ENCODE measurements at regions not wholly inside any gene's neighbourhood (a gene's known extent, or its start where the extent isn't known, plus 50 kb on each side); places are given as distances from the start of the nearest gene placed in this dataset.

DNA sequence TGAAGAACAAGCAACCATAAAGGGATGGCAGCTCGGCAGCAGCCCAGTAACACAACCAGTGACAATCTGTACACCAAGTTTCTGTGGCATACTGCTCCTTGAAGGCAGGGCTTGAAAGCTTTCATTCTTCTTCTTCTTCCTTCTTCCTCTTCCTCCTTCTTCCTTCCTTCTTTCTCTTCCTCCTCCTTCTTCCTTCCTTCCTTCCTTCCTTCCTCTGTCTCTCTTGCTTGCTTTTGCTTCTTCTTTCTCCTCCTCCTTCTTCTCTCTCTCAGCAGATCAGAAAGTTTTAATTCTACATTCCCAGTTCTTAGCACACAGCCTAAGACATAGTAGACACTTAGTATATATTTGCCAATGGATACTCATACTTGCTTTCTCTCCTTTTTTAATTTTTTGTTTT is 95.9 kb downstream of the GLUL start:
- no peak for DNase-seq (ENCODE audit: low read depth in 1 of 2, low spot score in 1 of 2)

DNA sequence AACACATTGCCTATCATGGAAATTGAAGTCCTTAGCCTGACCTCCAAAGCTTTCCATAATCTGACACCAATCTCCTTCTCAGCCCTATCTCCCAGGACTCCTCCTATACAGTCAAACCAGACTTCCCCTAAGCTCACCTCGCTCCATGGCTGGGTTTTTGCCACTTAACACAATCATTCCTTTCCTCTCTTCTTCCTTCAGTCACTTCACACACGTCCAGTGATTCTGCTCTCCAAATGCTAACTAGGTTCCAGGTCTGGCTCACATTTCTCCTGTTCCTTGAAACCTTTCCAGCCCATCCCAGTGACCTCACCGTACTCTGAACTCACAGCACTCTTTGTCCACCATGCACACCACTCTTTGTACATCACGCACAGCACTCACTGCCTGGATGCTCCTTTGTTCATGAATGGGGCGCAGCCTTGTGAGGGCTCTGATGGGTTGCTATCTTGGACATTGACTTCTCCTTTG is 98.4 kb downstream of the GLUL start:
- no peak for DNase-seq (ENCODE audit: low read depth in 1 of 2, low spot score in 1 of 2)

DNA sequence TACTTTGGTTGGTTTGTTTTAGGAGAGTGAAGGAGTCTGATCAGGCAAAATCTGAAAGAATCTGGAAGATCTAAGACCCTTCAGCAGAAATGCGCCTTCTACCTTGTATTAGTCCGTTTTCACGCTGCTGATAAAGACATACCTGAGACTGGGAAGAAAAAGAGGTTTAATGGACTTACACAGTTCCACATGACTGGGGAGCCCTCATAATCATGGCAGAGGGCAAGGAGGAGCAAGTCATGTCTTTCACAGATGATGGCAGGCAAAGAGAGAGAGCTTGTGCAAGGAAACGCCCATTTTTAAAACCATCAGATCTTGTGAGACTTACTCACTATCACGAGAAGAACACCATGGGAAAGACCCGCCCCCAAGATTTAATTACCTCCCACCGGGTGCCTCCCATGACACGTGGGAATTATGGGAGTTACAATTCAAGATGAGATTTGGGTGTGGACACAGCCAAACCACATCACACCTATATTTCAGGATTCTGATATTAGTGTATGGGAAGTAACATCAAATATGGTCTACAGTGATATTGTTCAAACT is 99.3 kb downstream of the GLUL start:
- DNase-seq (ENCODE audit: low read depth in 1 of 2, low spot score in 1 of 2): no peak

DNA sequence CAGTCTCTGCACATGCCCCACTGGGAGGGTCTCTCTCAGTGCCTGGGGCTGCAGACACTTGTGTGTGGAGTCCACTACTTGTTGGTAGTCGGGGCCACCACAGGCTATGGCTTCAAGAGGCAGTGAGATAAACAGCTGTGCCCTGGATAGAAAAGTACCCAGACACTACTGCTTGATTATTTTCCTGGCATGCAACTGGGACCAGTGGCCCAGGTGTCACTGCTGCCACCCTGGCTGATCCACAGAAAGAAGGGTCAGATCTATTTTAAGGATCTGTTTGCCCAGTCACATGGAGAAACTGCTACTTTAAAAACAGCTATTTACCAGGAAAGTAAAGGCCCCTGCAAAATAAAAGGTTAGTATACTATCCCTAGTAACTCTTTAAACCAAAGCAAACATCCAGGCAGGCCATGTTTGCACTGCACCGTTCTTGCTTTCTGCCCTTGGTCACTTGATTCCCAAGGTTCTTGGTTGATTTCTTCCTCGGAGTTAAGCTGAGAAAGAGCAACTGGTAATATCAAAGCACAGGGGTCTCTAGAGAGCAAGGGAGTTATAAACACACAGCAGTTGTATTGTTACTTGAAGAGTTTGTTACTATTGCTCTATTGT is 99.9 kb downstream of the GLUL start:
- DNase-seq (ENCODE audit: low read depth in 1 of 2, low spot score in 1 of 2): no peak

DNA sequence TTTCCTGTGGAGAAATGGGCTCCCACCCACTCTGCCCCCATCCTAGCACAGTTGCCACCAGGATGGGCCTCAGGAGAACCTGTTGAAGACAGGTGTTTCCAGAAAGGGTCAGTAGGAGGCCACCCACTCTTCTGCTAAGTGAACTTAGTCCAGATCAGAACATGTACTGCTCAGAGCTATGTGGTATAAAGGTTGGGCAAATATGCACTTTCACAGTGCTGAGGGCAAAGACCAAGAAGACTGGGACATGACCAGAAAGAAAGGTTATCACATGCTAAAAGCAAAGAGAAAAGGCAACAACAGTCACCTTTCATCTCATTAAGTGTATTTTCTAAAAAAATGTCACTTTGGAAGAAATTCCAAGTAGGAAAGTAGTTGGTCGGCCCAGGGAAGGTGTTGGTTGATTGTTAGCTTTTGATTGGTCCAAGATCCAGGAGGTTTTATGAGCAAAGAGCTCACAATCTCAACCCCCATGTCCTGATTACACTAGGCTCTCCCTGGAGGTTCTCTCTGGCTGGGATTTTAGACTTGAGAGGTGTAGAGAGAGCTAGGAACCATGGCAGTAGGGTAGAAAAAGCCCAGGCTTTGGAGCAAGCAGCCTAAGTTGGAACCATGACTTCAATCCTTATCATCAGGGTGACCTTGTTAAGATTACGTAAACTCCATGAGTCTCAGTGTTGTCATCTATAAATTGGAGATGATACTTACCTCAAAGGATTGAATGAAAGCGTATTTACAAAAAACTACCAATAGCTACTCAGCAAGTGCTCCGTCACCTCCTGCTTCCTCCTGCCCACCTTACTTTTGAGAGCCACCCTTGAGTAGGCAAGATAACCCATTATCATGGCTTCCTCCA is 102.6 kb downstream of the GLUL start:
- DNase-seq (ENCODE audit: low read depth in 1 of 2, low spot score in 1 of 2): no peak

DNA sequence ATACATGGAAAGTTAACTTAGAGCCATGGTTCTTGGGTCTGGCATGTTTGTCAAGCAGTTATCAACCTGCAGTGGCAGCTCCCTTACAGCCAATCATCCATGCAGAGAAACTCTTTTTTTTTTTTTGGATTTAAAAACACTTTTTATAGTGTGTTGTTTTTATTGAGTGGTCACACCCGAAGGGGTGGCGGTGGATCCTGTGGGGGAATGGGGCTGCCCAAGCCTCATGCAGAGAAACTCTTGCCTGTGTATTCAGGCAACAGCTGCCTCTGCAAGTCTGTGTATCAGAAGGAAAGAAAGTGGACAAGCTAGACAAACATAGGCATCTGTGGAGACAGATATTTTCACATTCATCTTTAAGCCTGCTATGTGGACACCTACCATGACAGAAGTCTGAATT is 104.8 kb downstream of the GLUL start:
- DNase-seq (ENCODE audit: low read depth in 1 of 2, low spot score in 1 of 2): no peak

DNA sequence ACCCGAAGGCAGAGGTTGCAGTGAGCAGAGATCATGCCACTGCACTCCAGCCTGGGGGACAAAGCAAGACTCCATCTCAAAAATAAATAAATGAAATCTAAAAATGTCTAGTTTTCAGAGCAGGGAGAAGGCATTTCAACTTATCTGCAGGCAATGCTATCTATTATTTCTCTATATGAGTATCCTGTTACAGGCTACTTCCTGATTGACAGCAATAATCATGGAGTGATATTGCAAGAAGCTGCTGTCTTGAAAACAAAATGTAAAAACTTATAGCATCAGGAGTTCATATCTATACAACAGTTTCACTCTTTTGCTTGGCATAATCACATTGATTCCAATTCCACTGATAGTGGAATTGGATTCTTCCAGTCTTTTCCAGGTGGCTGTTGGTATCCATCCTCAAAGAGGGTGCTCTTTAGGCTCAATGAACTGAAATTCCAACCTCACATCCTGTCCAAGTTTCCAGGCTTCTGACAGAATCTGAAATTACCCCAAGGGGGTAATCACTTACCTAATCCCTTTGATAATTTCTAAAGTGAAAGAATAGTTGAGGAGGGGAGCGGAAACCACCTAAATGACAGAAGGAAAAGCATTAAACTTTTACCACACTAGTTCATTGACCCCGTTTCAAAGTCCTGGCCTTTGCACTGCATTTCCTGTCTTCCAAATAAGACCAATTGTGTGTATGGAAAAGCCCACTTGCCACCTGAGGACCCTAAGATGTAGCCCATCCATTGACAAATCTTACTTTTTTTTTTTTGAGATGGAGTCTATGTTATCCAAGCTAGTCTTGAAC is 107.6 kb downstream of the GLUL start:
- DNase-seq (ENCODE audit: low read depth in 1 of 2, low spot score in 1 of 2): no peak

DNA sequence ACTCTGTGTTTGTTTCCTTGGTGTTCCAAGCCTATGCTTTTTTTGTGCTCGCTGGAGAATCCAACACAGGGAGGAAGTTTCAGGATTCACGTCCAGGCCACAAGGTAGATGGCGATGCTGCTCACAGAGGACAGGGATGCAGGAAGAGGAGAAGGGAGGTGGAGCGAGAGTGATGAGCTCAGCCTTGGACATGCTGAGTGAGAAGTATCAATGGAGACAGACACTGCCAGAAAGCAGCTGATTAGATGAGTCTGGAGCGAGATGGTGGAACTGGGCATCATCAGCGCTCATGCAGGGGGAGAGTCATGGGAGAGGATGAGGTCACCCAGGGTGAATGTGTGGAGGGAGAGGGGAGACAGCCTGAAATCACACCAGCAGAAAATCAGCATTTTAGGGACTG is 110.0 kb downstream of the GLUL start:
- no peak for DNase-seq (ENCODE audit: low read depth in 1 of 2, low spot score in 1 of 2)

DNA sequence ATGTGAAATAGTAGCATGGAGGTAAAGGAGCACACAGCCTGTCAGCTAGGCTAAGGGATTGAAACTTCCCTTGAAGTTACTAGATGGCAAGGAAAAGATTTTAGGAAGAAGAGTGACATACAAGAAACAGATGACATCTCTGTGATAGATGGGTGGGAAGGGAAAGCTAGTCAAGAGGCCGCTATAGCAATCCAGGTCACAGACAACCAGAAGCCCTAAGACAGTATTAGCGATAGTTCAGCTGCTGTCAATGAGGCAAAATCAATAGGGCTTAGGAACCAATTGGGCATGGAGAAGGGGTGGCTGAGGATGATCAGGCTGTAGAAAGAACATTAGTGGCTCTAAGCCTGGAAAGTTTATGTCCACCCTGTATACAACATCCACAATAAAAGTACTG is 111.1 kb downstream of the GLUL start:
- DNase-seq (ENCODE audit: low read depth in 1 of 2, low spot score in 1 of 2): no peak

DNA sequence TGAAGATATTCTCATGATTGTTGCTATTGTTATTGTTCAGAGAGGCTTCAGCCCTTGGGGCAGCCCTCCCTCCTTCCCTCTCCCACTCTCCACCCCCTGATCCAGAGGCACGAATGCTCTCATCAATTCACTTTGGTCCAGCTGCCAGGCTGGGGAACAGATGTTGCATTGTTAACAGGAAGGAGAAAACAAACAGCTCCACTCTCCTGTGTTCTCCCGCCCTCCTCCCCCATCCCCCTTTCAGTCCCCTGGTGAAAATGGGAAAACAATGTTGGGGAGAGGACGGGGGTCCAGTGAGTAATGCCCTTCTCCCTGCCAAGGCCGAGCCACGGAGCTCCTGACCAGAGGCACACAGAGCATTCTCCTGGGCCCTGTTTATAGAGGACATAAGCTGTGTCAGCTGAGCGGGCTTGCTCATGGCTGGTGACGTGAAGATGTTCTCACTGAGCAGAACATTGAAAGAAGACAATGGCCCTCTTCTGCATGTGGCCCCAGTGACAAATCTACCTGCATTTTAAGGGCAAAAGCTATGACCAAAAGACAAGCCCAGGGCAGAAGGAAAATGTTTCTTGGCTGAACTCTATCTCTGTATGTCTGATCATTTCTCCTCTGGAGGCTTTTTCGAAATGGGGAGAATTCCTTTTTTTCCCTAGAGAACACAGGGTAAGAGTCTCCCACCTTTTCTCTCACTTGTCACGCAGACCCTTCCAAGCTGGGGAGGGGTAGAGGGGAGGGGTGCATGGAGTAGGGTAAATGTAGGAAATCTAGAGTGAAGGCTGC is 111.7 kb downstream of the GLUL start:
- no peak for DNase-seq (ENCODE audit: low read depth in 1 of 2, low spot score in 1 of 2)

DNA sequence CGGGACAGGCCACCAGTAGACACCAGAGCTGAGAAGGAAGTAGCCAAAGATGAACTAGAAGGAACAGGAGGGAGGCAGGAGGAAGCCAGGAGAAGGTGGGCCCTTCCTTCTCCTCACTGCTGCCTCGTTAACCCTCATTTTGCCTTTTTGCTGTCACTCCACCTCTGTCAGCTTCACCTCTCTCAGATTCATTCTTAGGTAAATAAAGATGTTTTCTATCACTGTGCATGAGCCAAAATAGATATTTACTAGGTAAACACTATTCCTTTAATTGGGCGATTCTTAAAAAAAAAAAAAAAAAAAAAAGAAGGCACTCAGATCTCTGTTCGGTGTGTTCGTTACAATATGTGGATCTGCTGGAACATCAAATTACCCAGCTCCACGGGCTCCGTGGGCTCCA is 112.3 kb downstream of the GLUL start:
- no peak for DNase-seq (ENCODE audit: low read depth in 1 of 2, low spot score in 1 of 2)

DNA sequence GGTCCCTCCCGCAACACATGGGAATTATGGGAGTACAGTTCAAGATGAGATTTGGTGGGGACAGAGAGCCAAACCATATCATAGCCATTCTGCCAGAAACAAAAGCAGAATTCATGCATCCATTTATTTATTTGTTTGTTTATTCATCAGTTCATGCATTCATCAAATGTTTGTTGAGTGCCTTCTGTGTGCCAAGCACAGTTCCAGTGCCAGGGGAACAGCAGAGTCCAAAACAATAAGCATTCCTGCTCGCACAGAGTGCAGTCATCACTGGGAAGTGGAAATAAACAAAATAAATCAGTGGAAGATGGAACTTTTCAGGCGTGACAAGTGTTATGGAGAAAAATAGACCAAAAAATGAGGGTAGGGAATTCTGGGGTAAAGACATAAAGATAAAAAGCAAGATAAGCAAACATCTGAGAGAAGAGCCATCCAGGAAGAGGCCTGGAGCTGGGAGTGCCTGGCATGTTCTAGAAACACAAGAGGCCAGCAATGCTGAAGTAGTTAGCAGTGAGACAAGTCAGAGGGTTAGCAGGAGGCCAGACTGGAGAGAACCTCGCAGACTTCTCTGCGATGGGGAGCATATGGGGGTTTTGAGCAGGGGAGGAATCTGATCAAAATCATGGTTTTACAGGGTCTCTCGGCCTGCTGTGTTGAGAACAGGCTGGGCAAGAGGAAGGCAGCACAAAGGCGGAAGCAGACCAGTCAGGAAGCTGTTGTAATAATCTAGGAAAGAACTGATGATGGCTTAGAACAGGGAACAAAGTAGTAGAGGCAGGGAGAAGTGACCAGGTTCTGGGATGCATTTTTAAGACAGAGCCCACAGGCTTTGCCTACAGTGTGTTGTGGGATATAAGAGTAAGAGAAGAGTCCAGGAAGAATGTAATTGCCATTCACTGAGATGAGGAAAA is 113.2 kb downstream of the GLUL start:
- DNase-seq (ENCODE audit: low read depth in 1 of 2, low spot score in 1 of 2): no peak

DNA sequence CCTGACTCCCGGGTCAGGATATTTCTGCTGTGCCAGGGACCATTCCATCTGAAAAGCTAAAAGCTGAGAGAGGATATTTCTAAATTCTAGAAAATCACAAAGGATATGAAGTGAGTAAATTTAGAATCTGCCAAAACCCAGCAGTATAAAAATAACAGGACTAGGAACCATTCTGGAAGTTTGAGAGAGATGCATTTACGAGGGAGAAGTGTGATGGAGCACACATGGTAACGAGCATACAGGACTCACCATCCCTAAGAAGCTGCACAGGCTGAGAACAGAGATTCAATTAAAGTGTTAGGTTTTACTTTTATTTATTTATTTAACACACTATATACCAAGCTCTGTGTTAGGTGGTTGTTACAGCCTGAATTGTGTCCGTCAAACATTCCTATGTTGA is 116.3 kb downstream of the GLUL start:
- no peak for DNase-seq (ENCODE audit: low read depth in 1 of 2, low spot score in 1 of 2)

DNA sequence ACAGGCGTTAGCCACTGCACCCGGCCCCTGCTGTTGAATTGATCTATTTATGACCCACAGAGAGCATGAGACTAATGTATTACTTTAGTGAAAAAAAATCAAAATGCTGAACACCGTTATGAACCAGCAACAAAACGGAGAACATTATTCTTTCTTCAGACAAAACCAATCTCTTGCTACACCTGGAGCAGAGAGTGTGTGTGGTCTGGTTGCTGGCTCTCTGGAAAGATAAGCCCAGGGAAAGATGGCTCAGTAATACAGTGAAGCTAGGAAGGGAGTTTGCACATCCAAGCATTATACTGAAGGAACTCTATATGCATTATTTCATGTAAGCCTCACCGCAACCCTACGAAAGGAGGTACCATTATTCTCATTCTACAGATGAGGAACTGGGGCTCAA is 117.0 kb downstream of the GLUL start:
- no peak for DNase-seq (ENCODE audit: low read depth in 1 of 2, low spot score in 1 of 2)

DNA sequence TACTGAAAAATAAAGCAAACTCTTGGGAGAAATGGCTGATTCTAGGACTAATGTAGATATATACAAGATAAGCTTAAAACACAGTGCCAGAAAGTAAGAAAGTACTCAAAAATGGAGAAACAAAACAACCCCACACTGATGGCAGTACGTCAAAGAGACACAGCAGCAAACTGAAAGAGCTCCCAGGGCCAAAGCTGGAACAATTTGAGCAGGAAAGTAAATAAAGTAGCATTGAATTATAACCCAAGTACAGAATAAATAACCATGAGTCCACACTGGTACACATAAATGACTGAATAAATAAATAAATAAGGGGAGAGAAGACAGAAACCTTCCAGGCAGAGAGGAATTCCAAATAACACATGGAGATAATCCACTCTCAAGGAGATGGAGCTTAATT is 120.9 kb downstream of the GLUL start:
- no peak for DNase-seq (ENCODE audit: low read depth in 1 of 2, low spot score in 1 of 2)

DNA sequence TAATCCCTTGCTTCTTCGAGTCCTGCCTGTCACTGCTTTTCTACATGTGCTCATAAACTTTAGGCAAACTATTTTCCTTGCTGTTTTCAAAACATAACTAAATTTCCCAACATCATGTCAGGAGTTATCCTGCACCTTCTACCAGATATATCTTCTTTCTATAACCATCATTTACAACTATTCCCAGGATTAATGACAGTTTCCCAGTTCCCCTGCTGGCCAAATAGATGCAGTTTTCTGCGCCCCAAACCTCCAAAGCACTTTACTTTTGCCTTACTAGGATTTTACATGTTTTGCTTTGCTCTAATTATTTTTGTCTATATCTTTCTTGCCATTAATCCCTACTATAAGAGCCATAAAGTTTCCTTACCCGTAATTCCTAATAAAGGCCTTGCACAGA is 122.5 kb downstream of the GLUL start:
- DNase-seq (ENCODE audit: low read depth in 1 of 2, low spot score in 1 of 2): no peak

DNA sequence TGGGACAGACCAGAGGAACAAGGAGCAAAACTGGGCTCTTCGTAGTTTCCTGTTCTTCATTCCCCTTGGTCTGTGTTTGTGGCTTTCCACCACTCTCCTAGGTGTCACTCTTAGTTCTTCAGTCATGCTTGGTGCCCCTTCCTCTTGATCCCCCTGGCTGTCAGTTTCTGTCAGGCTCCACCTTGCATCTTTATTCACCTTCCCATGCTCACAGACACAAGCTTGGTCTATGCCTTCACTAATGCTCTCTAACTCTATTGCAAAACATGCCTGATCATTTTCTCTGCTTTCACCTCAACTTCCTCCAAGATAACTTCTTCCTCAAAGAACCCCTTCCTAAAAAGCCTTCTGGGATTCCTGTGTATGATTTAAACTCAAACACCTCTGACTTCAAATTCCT is 122.9 kb downstream of the GLUL start:
- DNase-seq (ENCODE audit: low read depth in 1 of 2, low spot score in 1 of 2): no peak

DNA sequence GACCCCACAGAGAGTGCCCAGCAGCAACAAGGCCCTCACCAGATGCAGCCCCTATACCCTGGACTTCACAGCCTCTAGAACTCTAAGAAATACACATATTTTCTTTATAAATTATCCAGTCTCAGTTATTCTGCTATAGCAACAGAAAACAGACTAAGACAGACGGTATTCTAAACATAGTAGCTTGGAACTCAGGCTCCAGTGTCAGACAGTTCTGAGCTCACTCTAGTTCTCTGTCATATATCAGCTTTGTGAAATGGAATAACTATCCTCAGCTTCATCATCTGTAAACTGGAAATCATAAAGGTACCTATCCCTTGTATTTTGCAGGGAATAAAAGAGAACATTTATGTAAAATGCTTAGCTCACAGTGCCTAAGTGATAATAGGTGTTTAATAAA is 127.4 kb downstream of the GLUL start:
- DNase-seq (ENCODE audit: low read depth in 1 of 2, low spot score in 1 of 2): no peak

DNA sequence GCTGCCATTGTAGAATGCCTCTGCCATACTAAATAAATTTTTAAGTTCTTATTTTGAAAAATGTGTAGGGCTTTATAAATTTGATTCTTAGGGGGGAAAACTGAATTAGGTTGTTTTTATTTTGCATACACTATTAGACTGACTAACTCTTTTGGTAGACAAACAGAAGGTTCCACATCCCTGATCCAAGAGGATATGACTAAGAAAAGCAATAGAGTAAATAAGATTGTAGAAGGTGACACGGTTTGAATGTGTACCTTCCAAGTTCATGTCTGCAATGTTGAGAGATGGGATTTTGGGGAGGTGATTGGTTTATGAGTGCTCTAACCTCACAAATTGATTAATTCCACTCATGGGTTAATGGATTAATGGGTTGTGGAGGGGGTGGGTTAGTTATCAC is 127.9 kb downstream of the GLUL start:
- DNase-seq (ENCODE audit: low read depth in 1 of 2, low spot score in 1 of 2): no peak

DNA sequence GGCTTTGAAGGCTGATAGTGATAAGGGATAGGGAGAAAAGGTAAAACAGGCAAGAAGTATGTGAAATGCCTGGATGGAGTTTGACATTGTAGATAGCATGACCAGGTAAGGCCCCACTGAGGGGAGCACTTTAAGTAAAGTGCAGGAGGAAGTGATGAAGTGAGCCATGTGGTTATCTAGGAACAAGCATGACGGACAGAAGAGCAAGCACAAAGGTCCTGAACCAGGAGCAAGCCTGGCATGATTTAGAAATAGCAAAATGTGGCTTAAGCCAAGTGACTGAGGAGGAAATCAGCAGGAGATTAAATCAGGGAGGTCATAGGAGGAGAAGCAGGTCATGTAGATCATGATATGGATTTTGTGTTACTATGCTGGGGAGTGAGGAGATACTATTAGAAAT is 129.2 kb downstream of the GLUL start:
- DNase-seq (ENCODE audit: low read depth in 1 of 2, low spot score in 1 of 2): no peak
